Osteocyte (in vitro differentiated cells): ENCODE measurements at regions not wholly inside any gene's neighbourhood (a gene's known extent, or its start where the extent isn't known, plus 50 kb on each side); places are given as distances from the start of the nearest gene placed in this dataset.

Experiments used
- DNase-seq: peaks from one replicate; pipeline ENCODE4 v3.0.0; 2021; ENCODE audit warnings: mixed read lengths; ENCODE audit not compliant: unreplicated experiment; ENCODE audit errors: extremely low spot score
- H3K27ac Mint-ChIP-seq: one replicate; pipeline ENCODE4 v1.8.0; 2021; ENCODE audit warnings: mild to moderate bottlenecking, mixed read lengths; ENCODE audit not compliant: unreplicated experiment
- H3K27me3 Mint-ChIP-seq: one replicate; pipeline ENCODE4 v1.8.0; 2021; ENCODE audit warnings: mixed read lengths; ENCODE audit not compliant: unreplicated experiment
- H3K36me3 Mint-ChIP-seq: one replicate; pipeline ENCODE4 v1.8.0; 2021; ENCODE audit warnings: mixed read lengths; ENCODE audit not compliant: unreplicated experiment
- H3K4me1 Mint-ChIP-seq: one replicate; pipeline ENCODE4 v1.8.0; 2021; ENCODE audit warnings: mixed read lengths; ENCODE audit not compliant: unreplicated experiment
- H3K4me3 Mint-ChIP-seq: one replicate; pipeline ENCODE4 v1.8.0; 2021; ENCODE audit warnings: mild to moderate bottlenecking, moderate library complexity, mixed read lengths; ENCODE audit not compliant: unreplicated experiment
- H3K9me3 Mint-ChIP-seq: one replicate; pipeline ENCODE4 v1.8.0; 2021; ENCODE audit warnings: mixed read lengths; ENCODE audit not compliant: unreplicated experiment
- CTCF ChIP-seq: fragments of 200-600 bp; sonication (generic); IDR thresholded peaks from 2 replicates; pipeline ENCODE4 v1.5.0; 2021; ENCODE audit warnings: antibody characterized with exemption, mild to moderate bottlenecking, moderate library complexity

DNA sequence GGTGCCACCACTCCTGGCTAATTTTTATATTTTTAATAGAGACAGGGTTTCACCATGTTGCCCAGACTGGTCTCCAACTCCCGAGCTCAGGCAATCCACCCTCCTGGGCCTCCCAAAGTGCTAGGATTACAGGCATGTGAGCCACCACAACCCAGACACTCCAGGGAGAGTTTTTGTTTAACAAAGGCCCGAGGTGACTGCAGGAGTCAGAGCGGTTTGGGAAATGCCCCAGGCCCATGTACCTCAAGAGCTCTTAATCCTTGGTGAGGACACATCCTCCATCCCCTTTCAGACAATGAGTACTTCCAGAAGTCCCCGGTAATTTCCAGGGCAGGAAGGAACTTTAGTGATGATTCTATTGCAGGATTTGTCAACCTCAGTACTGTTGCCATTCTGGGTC lies 176.0 kb downstream of the ESRRB start:
- no peaks in the 10 kb centered on the region for H3K9me3 Mint-ChIP-seq

GRCh38 chr14:76564471-76565422 lies 188.8 kb downstream of the ESRRB start:
- no peak overlapping the region for H3K4me3 Mint-ChIP-seq
- no peaks in the 10 kb centered on the region for H3K36me3 Mint-ChIP-seq
- no peak for DNase-seq
- H3K27ac Mint-ChIP-seq, result no peak overlapping the region
- no peak for TF ChIP-seq CTCF
- H3K4me1 Mint-ChIP-seq, result no peaks in the 10 kb centered on the region
- H3K9me3 Mint-ChIP-seq, result peaks cover 4% of the 10 kb centered on the region
- no peaks in the 10 kb centered on the region for H3K27me3 Mint-ChIP-seq

More for the DNA sequence above, 176.0 kb downstream of the ESRRB start:
- no peak for TF ChIP-seq CTCF
- Mint-ChIP-seq H3K36me3 (no peaks in the 10 kb centered on the region), H3K27me3 (peaks cover 3% of the 10 kb centered on the region), H3K4me3 (no peak overlapping the region), H3K27ac (no peak overlapping the region), H3K4me1 (no peaks in the 10 kb centered on the region)
- no peak for DNase-seq

- Mint-ChIP-seq H3K27ac (no peak overlapping the region), H3K4me1 (no peaks in the 10 kb centered on the region), H3K9me3 (peaks cover 4% of the 10 kb centered on the region), H3K27me3 (no peaks in the 10 kb centered on the region), H3K36me3 (no peaks in the 10 kb centered on the region), H3K4me3 (no peak overlapping the region)
- no peak for DNase-seq
- no peak for TF ChIP-seq CTCF
Observed at GRCh38 chr14:76566439-76566838, 190.5 kb downstream of the ESRRB start.

GRCh38 chr14:76574416-76575095 lies 186.7 kb upstream of the VASH1 start:
- no peak overlapping the region for H3K27ac Mint-ChIP-seq
- H3K9me3 Mint-ChIP-seq, result peaks cover 5% of the 10 kb centered on the region
- no peaks in the 10 kb centered on the region for H3K36me3 Mint-ChIP-seq

More at GRCh38 chr14:76574416-76575095, 186.7 kb upstream of the VASH1 start:
- TF ChIP-seq CTCF, result no peak
- DNase-seq, result no peak
- H3K27me3 Mint-ChIP-seq, result no peaks in the 10 kb centered on the region
- no peaks in the 10 kb centered on the region for H3K4me1 Mint-ChIP-seq
- H3K4me3 Mint-ChIP-seq, result no peak overlapping the region
